Parathyroid adenoma (tissue), 2 donors: ENCODE measurements at regions not wholly inside any gene's neighbourhood (a gene's known extent, or its start where the extent isn't known, plus 50 kb on each side); places are given as distances from the start of the nearest gene placed in this dataset.
A peak's percentile ranks its signal among the peaks of the same experiment; 100 is the strongest.

ENCODE experiments used
- H2AFZ ChIP-seq: fragments of 300-600 bp; sonication (generic); one replicate; pipeline ENCODE4 v1.7.0; 2017; ENCODE audit warnings: antibody characterized with exemption, mild to moderate bottlenecking
- H3K27ac ChIP-seq: fragments of 300-600 bp; sonication (generic); one replicate; pipeline ENCODE4 v1.7.0; 2017
- H3K27me3 ChIP-seq: fragments of 300-600 bp; sonication (generic); one replicate; pipeline ENCODE4 v1.7.0; 2017; ENCODE audit warnings: low read length; ENCODE audit not compliant: control insufficient read depth, insufficient read depth
- H3K36me3 ChIP-seq: fragments of 300-600 bp; sonication (generic); one replicate; pipeline ENCODE4 v1.7.0; 2017; ENCODE audit warnings: low read length; ENCODE audit not compliant: control insufficient read depth, insufficient read depth
- H3K4me1 ChIP-seq: fragments of 300-600 bp; sonication (generic); one replicate; pipeline ENCODE4 v1.7.0; 2017; ENCODE audit warnings: control low read depth
- H3K4me2 ChIP-seq: fragments of 300-600 bp; sonication (generic); one replicate; pipeline ENCODE4 v1.7.0; 2017; ENCODE audit warnings: low read length
- H3K4me3 ChIP-seq: fragments of 300-600 bp; sonication (generic); one replicate; pipeline ENCODE4 v1.7.0; 2017; ENCODE audit warnings: low read depth, low read length
- H3K79me2 ChIP-seq: fragments of 300-600 bp; sonication (generic); one replicate; pipeline ENCODE4 v1.7.0; 2017; ENCODE audit warnings: control low read depth
- H3K9ac ChIP-seq: fragments of 300-600 bp; sonication (generic); one replicate; pipeline ENCODE4 v1.7.0; 2017; ENCODE audit warnings: mild to moderate bottlenecking
- H3K9me3 ChIP-seq: fragments of 300-600 bp; sonication (generic); one replicate; pipeline ENCODE4 v1.7.0; 2017; ENCODE audit warnings: low read length; ENCODE audit not compliant: control insufficient read depth
- CTCF ChIP-seq: fragments of 300-600 bp; sonication (generic); IDR thresholded peaks from one replicate; pipeline ENCODE4 v1.7.0; 2017; ENCODE audit warnings: antibody characterized with exemption, mild to moderate bottlenecking
- donor health status: primary hyperparathyroidism.

GRCh38 chr10:3486346-3487065 lies 298.5 kb downstream of the KLF6 start:
- Histone ChIP-seq H3K27me3 (no peaks in the 10 kb centered on the region), H3K4me2 (no peak overlapping the region), H3K9me3 (no peaks in the 10 kb centered on the region), H3K4me1 (peaks cover 3% of the 10 kb centered on the region), H2AFZ (no peak overlapping the region), H3K27ac (no peak overlapping the region), H3K9ac (no peak overlapping the region), H3K4me3 (no peak overlapping the region), H3K36me3 (no peaks in the 10 kb centered on the region), H3K79me2 (no peaks in the 10 kb centered on the region)
- no peak for TF ChIP-seq CTCF

- H3K36me3 ChIP-seq: no peaks in the 10 kb centered on the region
- no peak for TF ChIP-seq CTCF
- H3K4me3 ChIP-seq: no peak overlapping the region
- no peaks in the 10 kb centered on the region for H3K79me2 ChIP-seq
- H3K27me3 ChIP-seq: no peaks in the 10 kb centered on the region
- no peak overlapping the region for H2AFZ ChIP-seq
- peaks cover 3% of the 10 kb centered on the region for H3K4me1 ChIP-seq
- H3K27ac ChIP-seq: no peak overlapping the region
- H3K9ac ChIP-seq: no peak overlapping the region
- no peaks in the 10 kb centered on the region for H3K9me3 ChIP-seq
- H3K4me2 ChIP-seq: no peak overlapping the region
Observed at GRCh38 chr10:3485057-3485686, 299.8 kb downstream of the KLF6 start.

- no peak overlapping the region for H3K27ac ChIP-seq
- H2AFZ ChIP-seq: no peak overlapping the region
- H3K4me1 ChIP-seq: peaks cover 3% of the 10 kb centered on the region
- no peaks in the 10 kb centered on the region for H3K27me3 ChIP-seq
- H3K9ac ChIP-seq: no peak overlapping the region
- no peaks in the 10 kb centered on the region for H3K79me2 ChIP-seq
- H3K36me3 ChIP-seq: no peaks in the 10 kb centered on the region
- H3K4me2 ChIP-seq: no peak overlapping the region
- H3K4me3 ChIP-seq: no peak overlapping the region
- TF ChIP-seq CTCF: no peak
- H3K9me3 ChIP-seq: no peaks in the 10 kb centered on the region
Observed at GRCh38 chr10:3484306-3485056, 300.5 kb downstream of the KLF6 start.

- TF ChIP-seq CTCF: no peak
- no peaks in the 10 kb centered on the region for H3K27me3 ChIP-seq
- no peak overlapping the region for H2AFZ ChIP-seq
- peak overlapping the region; percentile 5 for H3K4me2 ChIP-seq
- H3K79me2 ChIP-seq: no peaks in the 10 kb centered on the region
- no peak overlapping the region for H3K4me3 ChIP-seq
- H3K27ac ChIP-seq: no peak overlapping the region
- H3K36me3 ChIP-seq: no peaks in the 10 kb centered on the region
- H3K4me1 ChIP-seq: peaks cover 3% of the 10 kb centered on the region
- H3K9ac ChIP-seq: no peak overlapping the region
- H3K9me3 ChIP-seq: no peaks in the 10 kb centered on the region
Observed at GRCh38 chr10:3482200-3482993, 302.6 kb downstream of the KLF6 start.
